B cell (primary cell): ENCODE measurements at regions not wholly inside any gene's neighbourhood (a gene's known extent, or its start where the extent isn't known, plus 50 kb on each side); places are given as distances from the start of the nearest gene placed in this dataset.

Source experiments
- ATAC-seq: fragments of 200-7000 bp; cut with Tn5 transposase; one replicate; pipeline ENCODE4 v1.10.0; 2021; ENCODE audit warnings: low read depth, mild to moderate bottlenecking, moderate number of reproducible peaks, moderate library complexity
- CTCF ChIA-PET: fragments of 350-600 bp; sonication (Branson Sonifier 250); formaldehyde crosslinking; loops from one replicate; lab custom pipeline; 2021; ENCODE audit warnings: antibody characterized with exemption, inconsistent platforms; lab: Charles Lee
- POLR2A ChIA-PET: fragments of 350-600 bp; sonication (Branson Sonifier 250); formaldehyde crosslinking; loops from one replicate; lab custom pipeline; 2021; ENCODE audit warnings: antibody characterized with exemption; lab: Charles Lee
- DNase-seq: peaks from one replicate; pipeline ENCODE4 v3.0.0; 2013
- H2AFZ ChIP-seq: 2 replicates; pipeline ENCODE4 v1.6.1; 2012; ENCODE audit warnings: mild to moderate bottlenecking, low read depth, low read length; ENCODE audit not compliant: insufficient read depth, poor library complexity, severe bottlenecking
- H3K27ac ChIP-seq, 2 donors: 1 replicate in 1 of 2; 2 replicates in 1 of 2; pipeline ENCODE4 v1.5.1; 2012 to 2013; ENCODE audit warnings: low read length in 2 of 2, mild to moderate bottlenecking in 2 of 2, moderate library complexity in 1 of 2
- H3K27me3 ChIP-seq, 4 experiments: fragments of 200-600 bp in 1 of 4; sonication (generic) in 1 of 4; replicated peaks in 1 of 4; 1 replicate in 2 of 4; 2 replicates in 2 of 4; pipeline versions ENCODE4 v1.6.1 to v1.7.0; 2013 to 2016; ENCODE audit warnings: low read length in 3 of 4, mild to moderate bottlenecking in 2 of 4, mixed read lengths in 1 of 4, moderate library complexity in 1 of 4; ENCODE audit not compliant: insufficient read depth in 4 of 4, control insufficient read depth in 3 of 4; ENCODE audit errors: control extremely low read depth in 1 of 4
- H3K36me3 ChIP-seq, 2 experiments: replicated peaks in 1 of 2; 1 replicate in 1 of 2; 2 replicates in 1 of 2; pipeline versions ENCODE4 v1.6.1 to v1.7.1; 2013; ENCODE audit warnings: low read length in 1 of 2; ENCODE audit not compliant: insufficient read depth in 2 of 2, control insufficient read depth in 1 of 2; ENCODE audit errors: control extremely low read depth in 1 of 2, extremely low read depth in 1 of 2
- H3K4me1 ChIP-seq, 2 donors: fragments of 200-600 bp in 1 of 2; sonication (generic) in 1 of 2; 1 replicate in 1 of 2; 2 replicates in 1 of 2; pipeline versions ENCODE4 v1.5.1 to v1.6.1; 2013 to 2017; ENCODE audit warnings: low read length in 2 of 2; ENCODE audit not compliant: control insufficient read depth in 2 of 2, insufficient read depth in 2 of 2
- H3K4me2 ChIP-seq: replicated peaks from 2 replicates; pipeline ENCODE3; 2012; ENCODE audit warnings: mild to moderate bottlenecking, low read depth, low read length; ENCODE audit not compliant: poor library complexity, severe bottlenecking
- H3K4me3 ChIP-seq, 5 experiments: fragments of 200-600 bp in 1 of 5; sonication (generic) in 1 of 5; 1 replicate in 3 of 5; 2 replicates in 2 of 5; pipeline versions ENCODE4 v1.5.1 to v1.7.0; 2011 to 2016; ENCODE audit warnings: low read length in 4 of 5, mild to moderate bottlenecking in 4 of 5, low read depth in 2 of 5, control low read depth in 1 of 5, moderate library complexity in 1 of 5; ENCODE audit not compliant: insufficient read depth in 1 of 5; ENCODE audit errors: control extremely low read depth in 1 of 5, extremely low read depth in 1 of 5
- H3K79me2 ChIP-seq: fragments of 200-600 bp; sonication (generic); one replicate; pipeline ENCODE4 v1.6.0; 2016; ENCODE audit warnings: low read length; ENCODE audit not compliant: control insufficient read depth, insufficient read depth
- H3K9ac ChIP-seq: fragments of 200-600 bp; sonication (generic); 2 replicates; pipeline ENCODE4 v1.6.1; 2017; ENCODE audit warnings: mild to moderate bottlenecking, low read length, moderate library complexity
- H3K9me3 ChIP-seq, 3 donors: one replicate each; pipeline versions ENCODE4 v1.6.1 to v1.7.1; 2013; ENCODE audit warnings: low read length in 2 of 3; ENCODE audit not compliant: control insufficient read depth in 2 of 3, insufficient read depth in 1 of 3; ENCODE audit errors: control extremely low read depth in 1 of 3
- H4K20me1 ChIP-seq: 2 replicates; pipeline ENCODE4 v1.6.0; 2012; ENCODE audit warnings: mild to moderate bottlenecking, low read length; ENCODE audit not compliant: insufficient read depth, control insufficient read depth, poor library complexity, severe bottlenecking
- H3K27ac Mint-ChIP-seq: one replicate; pipeline ENCODE4 v1.8.0; 2021; ENCODE audit warnings: mixed read lengths
- H3K27me3 Mint-ChIP-seq: one replicate; pipeline ENCODE4 v1.8.0; 2021; ENCODE audit warnings: mixed read lengths
- H3K4me1 Mint-ChIP-seq: one replicate; pipeline ENCODE4 v1.8.0; 2021; ENCODE audit warnings: mixed read lengths
- H3K4me3 Mint-ChIP-seq: one replicate; pipeline ENCODE4 v1.8.0; 2021; ENCODE audit warnings: mixed read lengths
- H3K9me3 Mint-ChIP-seq: one replicate; pipeline ENCODE4 v1.8.0; 2022; ENCODE audit warnings: mixed read lengths; ENCODE audit not compliant: insufficient read depth
- CTCF ChIP-seq: fragments of 200-600 bp; IDR thresholded peaks from one replicate; pipeline ENCODE4 v1.8.0; 2022; ENCODE audit warnings: antibody characterized with exemption, mild to moderate bottlenecking
- EZH2 ChIP-seq: IDR thresholded peaks from 2 replicates; pipeline ENCODE4 v1.6.1; 2012; ENCODE audit warnings: borderline replicate concordance, low read depth, mild to moderate bottlenecking, moderate library complexity, low read length; ENCODE audit not compliant: insufficient read depth, poor library complexity, severe bottlenecking
- WGBS: methylation state at CpG from one replicate; pipeline ENCODE4 v1.1.5; 2013; ENCODE audit warnings: missing lambda C conversion rate; ENCODE audit not compliant: insufficient coverage; 5-methylcytosine and 5-hydroxymethylcytosine counted together
- intact Hi-C: fragments of 100-400 bp; cut with micrococcal nuclease; formaldehyde crosslinking; loops from one replicate; pipeline ENCODE4 v1.10.0; 2022

DNA sequence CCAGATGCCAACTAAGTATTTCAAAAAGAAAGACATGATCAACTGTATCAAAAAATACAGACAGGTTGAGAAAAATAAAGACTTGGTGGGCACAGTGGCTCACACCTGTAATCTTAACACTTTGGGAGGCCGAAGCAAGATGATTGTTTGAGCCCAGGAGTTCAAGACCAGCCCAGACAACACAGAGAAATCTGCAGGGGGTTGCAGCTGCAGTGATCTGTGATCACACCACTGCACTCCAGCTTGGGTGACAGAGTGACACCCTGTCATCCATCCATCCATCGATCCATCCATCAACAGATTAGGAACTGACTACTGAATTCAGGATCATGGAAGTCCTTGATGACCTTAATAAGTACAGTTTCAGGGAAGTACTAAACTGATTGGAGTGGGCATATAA lies 65.0 kb upstream of the RPS13 start:
- CTCF ChIA-PET: no interaction called here

GRCh38 chr11:17141156-17141555 lies 63.7 kb upstream of the RPS13 start:
- Histone ChIP-seq H2AFZ (no peak overlapping the region), H3K4me2 (no peak overlapping the region), H3K27me3 (no peaks in the 10 kb centered on the region), H3K9ac (no peak overlapping the region), H3K4me1 (no peaks in the 10 kb centered on the region), H3K4me3 (no peak overlapping the region), H3K79me2 (no peaks in the 10 kb centered on the region), H4K20me1 (no peaks in the 10 kb centered on the region), H3K9me3 (no peaks in the 10 kb centered on the region), H3K36me3 (peaks cover 0 to 37% of the 10 kb centered on the region in 2 experiments), H3K27ac (no peak overlapping the region)
- no peak overlapping the region for H3K4me3 Mint-ChIP-seq
- no peak for DNase-seq
- no peaks in the 10 kb centered on the region for H3K9me3 Mint-ChIP-seq
- ATAC-seq: no peak
- no peaks in the 10 kb centered on the region for H3K4me1 Mint-ChIP-seq
- H3K27ac Mint-ChIP-seq: no peak overlapping the region
- WGBS: no CpG with 5 or more reads among the region's 5 CpGs
- no peaks in the 10 kb centered on the region for H3K27me3 Mint-ChIP-seq
- CTCF ChIA-PET: interaction anchor here (0.8 kb wide), 1 partner anchor 321 kb away, joined by 3 read pairs; no protein-coding TSS in a partner anchor
- POLR2A ChIA-PET: no interaction called here
- intact Hi-C loops: no loop called here
- no peak for TF ChIP-seq CTCF
- TF ChIP-seq EZH2: no peak

More for the DNA sequence above, 65.0 kb upstream of the RPS13 start:
- Histone ChIP-seq H3K4me1 (no peaks in the 10 kb centered on the region), H3K4me3 (no peak overlapping the region), H3K27me3 (no peaks in the 10 kb centered on the region), H3K4me2 (no peak overlapping the region), H3K9ac (no peak overlapping the region), H3K27ac (no peak overlapping the region), H3K9me3 (no peaks in the 10 kb centered on the region), H3K36me3 (peaks cover 0 to 41% of the 10 kb centered on the region in 2 experiments), H2AFZ (no peak overlapping the region), H3K79me2 (no peaks in the 10 kb centered on the region), H4K20me1 (no peaks in the 10 kb centered on the region)
- 90% methylated on average over 1 of the region's 2 CpGs for WGBS
- no peak for DNase-seq
- H3K9me3 Mint-ChIP-seq: no peaks in the 10 kb centered on the region
- H3K4me1 Mint-ChIP-seq: no peaks in the 10 kb centered on the region
- POLR2A ChIA-PET: no interaction called here
- no peak overlapping the region for H3K27ac Mint-ChIP-seq
- H3K4me3 Mint-ChIP-seq: no peak overlapping the region
- ATAC-seq: no peak
- intact Hi-C loops: no loop called here
- no peaks in the 10 kb centered on the region for H3K27me3 Mint-ChIP-seq
- TF ChIP-seq CTCF (no peak), EZH2 (no peak)
